Brain microvascular endothelial cell (primary cell): ENCODE measurements at regions not wholly inside any gene's neighbourhood (a gene's known extent, or its start where the extent isn't known, plus 50 kb on each side); places are given as distances from the start of the nearest gene placed in this dataset.

Experiments used
- DNase-seq: peaks from one replicate; pipeline ENCODE4 v3.0.0-alpha.2; 2020
- H3K27ac ChIP-seq: fragments of 250-450 bp; sonication (Bioruptor Pico); 2 replicates; pipeline ENCODE4 v1.5.1; 2020; ENCODE audit warnings: mild to moderate bottlenecking, moderate library complexity
- H3K27me3 ChIP-seq: fragments of 250-450 bp; sonication (Bioruptor Pico); replicated peaks from 2 replicates; pipeline ENCODE4 v1.5.1; 2020; ENCODE audit warnings: mild to moderate bottlenecking
- H3K36me3 ChIP-seq: fragments of 250-450 bp; sonication (Bioruptor Pico); replicated peaks from 2 replicates; pipeline ENCODE4 v1.5.1; 2020; ENCODE audit warnings: mild to moderate bottlenecking
- H3K4me3 ChIP-seq: 2 replicates; pipeline ENCODE4 v1.5.1; 2011; ENCODE audit warnings: low read depth, mild to moderate bottlenecking, control low read depth, low read length, moderate library complexity
- in situ Hi-C: cut with HindIII; loops from 2 replicates; pipeline ENCODE4 v1.10.0; 2017; ENCODE audit warnings: low sequenced_read_pairs, low pct_ligation_motif_present
- TF ChIP-seq, protein P1 (sequence below): IDR thresholded peaks from 2 replicates; pipeline ENCODE4 v1.5.1; 2011; ENCODE audit warnings: low read depth, mild to moderate bottlenecking, moderate library complexity, low read length, control low read depth, inconsistent platforms; ENCODE audit errors: missing control alignments

DNA sequence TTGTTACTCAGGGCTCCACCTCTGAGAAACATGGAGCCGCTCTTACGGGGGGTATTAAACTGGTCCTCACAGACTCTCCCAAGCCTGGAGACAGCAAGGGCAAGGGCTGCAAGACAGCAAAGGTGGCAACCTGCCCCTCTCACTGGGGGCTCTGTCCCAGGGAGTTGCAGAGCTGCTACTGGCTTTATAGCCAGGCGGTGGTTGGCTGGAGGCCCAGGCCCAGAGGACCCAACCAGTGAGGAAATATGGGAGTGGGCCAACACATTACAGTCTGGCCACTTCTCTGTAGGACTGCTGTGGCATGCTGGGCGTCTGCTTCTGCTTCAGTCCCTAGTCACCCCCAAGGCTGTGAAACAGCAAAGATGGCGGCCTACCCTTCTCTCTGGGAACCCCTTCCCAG is 597.2 kb downstream of the LRRC70 start:
- TF ChIP-seq, protein P1, sequence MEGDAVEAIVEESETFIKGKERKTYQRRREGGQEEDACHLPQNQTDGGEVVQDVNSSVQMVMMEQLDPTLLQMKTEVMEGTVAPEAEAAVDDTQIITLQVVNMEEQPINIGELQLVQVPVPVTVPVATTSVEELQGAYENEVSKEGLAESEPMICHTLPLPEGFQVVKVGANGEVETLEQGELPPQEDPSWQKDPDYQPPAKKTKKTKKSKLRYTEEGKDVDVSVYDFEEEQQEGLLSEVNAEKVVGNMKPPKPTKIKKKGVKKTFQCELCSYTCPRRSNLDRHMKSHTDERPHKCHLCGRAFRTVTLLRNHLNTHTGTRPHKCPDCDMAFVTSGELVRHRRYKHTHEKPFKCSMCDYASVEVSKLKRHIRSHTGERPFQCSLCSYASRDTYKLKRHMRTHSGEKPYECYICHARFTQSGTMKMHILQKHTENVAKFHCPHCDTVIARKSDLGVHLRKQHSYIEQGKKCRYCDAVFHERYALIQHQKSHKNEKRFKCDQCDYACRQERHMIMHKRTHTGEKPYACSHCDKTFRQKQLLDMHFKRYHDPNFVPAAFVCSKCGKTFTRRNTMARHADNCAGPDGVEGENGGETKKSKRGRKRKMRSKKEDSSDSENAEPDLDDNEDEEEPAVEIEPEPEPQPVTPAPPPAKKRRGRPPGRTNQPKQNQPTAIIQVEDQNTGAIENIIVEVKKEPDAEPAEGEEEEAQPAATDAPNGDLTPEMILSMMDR = no peak
- Histone ChIP-seq H3K27ac (no peak overlapping the region), H3K36me3 (no peaks in the 10 kb centered on the region), H3K4me3 (no peak overlapping the region), H3K27me3 (no peaks in the 10 kb centered on the region)
- no peak for DNase-seq
- in situ Hi-C loops = no loop called here

DNA sequence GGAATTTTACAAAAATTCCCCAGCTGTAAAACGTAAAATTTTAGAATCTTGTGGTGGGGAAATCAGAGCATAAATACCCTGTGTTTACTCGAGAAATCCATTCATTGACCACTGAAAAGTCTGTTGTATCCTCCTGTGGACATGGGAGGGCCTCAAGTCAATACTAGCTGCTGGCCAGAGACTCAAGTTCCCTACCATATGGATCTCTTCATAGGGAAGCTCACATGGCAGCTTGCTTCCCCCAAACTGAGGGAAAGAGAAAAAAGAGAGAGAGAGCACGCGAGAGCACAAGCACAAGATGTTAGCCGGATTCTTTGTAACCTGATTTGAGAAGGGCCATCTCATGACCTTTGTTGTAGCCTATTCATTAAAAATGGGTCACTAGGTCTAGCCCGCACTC is 591.9 kb downstream of the LRRC70 start:
- in situ Hi-C loops = no loop called here
- DNase-seq = no peak
- Histone ChIP-seq H3K36me3 (no peaks in the 10 kb centered on the region), H3K27ac (no peak overlapping the region), H3K4me3 (no peak overlapping the region), H3K27me3 (no peaks in the 10 kb centered on the region)
- TF ChIP-seq, protein P1 = no peak

DNA sequence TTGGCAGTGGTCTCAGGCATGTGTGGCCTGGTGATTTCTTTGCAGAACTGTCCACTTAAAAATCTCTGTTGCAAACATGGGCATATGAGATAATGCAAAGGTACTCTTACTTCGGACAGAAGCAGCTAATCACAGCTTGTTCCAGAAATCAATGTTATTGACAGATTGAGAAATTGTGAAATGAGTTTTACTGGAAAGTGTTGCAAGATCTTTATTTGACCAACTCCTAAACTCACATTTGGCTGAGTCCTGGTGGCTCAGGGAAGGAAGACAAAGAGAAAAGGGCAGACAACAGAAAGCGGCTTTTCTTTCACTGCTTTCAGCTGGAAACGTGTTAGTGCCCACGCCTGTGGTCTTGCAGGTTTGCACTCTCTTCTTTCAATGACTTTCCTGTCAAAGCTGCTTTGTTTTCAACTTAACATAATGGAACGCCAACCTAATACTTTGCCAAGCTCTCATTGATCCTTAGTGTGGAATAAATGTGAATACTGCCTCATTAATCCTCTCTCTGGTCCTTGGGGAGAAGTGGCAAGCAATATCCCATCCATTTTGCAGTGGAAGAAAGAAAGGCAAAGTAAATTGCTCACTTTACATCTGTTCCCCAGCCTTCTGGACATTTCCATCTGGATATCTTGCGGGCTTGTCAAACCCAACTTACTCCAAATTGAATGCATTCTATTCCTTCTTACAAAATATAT is 586.4 kb downstream of the LRRC70 start:
- TF ChIP-seq, protein P1 = no peak
- in situ Hi-C loops = no loop called here
- Histone ChIP-seq H3K4me3 (no peak overlapping the region), H3K36me3 (no peaks in the 10 kb centered on the region), H3K27me3 (no peaks in the 10 kb centered on the region), H3K27ac (no peak overlapping the region)
- no peak for DNase-seq

DNA sequence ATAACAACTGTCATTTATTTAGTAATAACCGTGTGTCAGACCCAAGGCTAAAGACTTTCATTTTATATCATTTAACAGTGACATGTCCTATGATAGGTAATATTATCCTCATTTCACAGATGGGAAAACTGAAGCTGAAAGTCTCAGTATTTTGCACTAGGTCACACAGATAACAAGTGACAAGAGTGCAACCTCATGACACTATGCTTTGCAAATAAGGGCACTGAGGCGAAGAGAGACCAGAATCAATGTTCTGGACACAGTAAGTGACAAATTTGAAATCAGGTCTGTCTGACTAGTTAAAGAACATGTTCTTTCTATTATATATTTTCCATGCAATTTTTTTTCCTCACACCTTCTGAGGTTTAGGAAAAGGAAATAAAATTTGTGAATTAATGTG is 585.7 kb downstream of the LRRC70 start:
- no peaks in the 10 kb centered on the region for H3K27me3 ChIP-seq
- TF ChIP-seq, protein P1 = no peak
- H3K36me3 ChIP-seq = no peaks in the 10 kb centered on the region
- H3K4me3 ChIP-seq = no peak overlapping the region
- no peak for DNase-seq
- H3K27ac ChIP-seq = no peak overlapping the region
- in situ Hi-C loops = no loop called here

GRCh38 chr5:63155310-63155631 is 576.7 kb downstream of the LRRC70 start:
- TF ChIP-seq, protein P1 = no peak
- in situ Hi-C loops = no loop called here
- H3K36me3 ChIP-seq = no peaks in the 10 kb centered on the region
- no peak overlapping the region for H3K27ac ChIP-seq
- H3K4me3 ChIP-seq = no peak overlapping the region
- no peak for DNase-seq
- H3K27me3 ChIP-seq = no peaks in the 10 kb centered on the region
